ENCODE measurements at regions not wholly inside any gene's neighbourhood (a gene's known extent, or its start where the extent isn't known, plus 50 kb on each side); places are given as distances from the start of the nearest gene placed in this dataset.

DNA sequence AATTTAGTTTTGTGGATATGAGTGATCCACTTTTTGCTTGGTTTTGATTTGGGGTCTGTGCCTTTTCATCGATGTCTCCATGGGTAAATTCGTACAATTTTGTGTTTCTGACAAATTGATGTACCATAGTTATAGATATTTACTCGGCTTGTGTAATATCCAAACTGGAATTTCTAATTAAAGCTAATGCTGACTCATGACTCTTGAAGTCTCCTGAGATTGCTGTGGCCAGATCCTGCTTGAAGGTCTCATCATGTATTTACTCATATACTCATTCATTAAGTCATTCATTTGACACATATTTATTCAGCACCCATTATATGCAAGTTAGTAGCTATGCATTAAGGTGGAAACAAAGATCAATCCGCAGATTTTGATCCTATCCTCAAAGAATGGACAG lies 423.2 kb downstream of the RWDD3 start (continued):
- TF ChIP-seq, protein P1, sequence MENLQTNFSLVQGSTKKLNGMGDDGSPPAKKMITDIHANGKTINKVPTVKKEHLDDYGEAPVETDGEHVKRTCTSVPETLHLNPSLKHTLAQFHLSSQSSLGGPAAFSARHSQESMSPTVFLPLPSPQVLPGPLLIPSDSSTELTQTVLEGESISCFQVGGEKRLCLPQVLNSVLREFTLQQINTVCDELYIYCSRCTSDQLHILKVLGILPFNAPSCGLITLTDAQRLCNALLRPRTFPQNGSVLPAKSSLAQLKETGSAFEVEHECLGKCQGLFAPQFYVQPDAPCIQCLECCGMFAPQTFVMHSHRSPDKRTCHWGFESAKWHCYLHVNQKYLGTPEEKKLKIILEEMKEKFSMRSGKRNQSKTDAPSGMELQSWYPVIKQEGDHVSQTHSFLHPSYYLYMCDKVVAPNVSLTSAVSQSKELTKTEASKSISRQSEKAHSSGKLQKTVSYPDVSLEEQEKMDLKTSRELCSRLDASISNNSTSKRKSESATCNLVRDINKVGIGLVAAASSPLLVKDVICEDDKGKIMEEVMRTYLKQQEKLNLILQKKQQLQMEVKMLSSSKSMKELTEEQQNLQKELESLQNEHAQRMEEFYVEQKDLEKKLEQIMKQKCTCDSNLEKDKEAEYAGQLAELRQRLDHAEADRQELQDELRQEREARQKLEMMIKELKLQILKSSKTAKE (CRISPR knock-in tag; IDR thresholded peaks at IDR 0.05; ENCODE audit: borderline replicate concordance), result no peak
- peak; percentile 56 to 73; a peak in 3 of 4 replicates for TF ChIP-seq MAFK (conservative IDR thresholded peaks at IDR 0.05 in 1 of 2, IDR thresholded peaks at IDR 0.05 in 1 of 2; ENCODE audit: low read length in 2 of 2)
- TF ChIP-seq STAG1 (CRISPR knock-in tag; IDR thresholded peaks at IDR 0.05), result no peak
- TF ChIP-seq MXD4 (CRISPR knock-in tag; IDR thresholded peaks at IDR 0.05), result no peak
- no peak for TF ChIP-seq KLF15 (CRISPR knock-in tag; IDR thresholded peaks at IDR 0.05; ENCODE audit: borderline replicate concordance)
- TF ChIP-seq JDP2 (CRISPR knock-in tag; IDR thresholded peaks at IDR 0.05; ENCODE audit: borderline replicate concordance), result no peak
- no peak for TF ChIP-seq HDAC1 (CRISPR knock-in tag; IDR thresholded peaks at IDR 0.05)

- BruUV-seq (replicated peaks), result no TSS peak
- no peaks in the 10 kb centered on the region for H3K79me2 ChIP-seq (ENCODE audit: insufficient read depth, low read length)
- POLR2A ChIA-PET, result no interaction called here
- H2AFZ ChIP-seq (ENCODE audit: low read length), result no peak overlapping the region
- in situ Hi-C loops (cut with HindIII; ENCODE audit: extremely low pct_ligation_motif_present, low pct_unique_long_range_greater_than_20kb), result no loop called here
- no peak for DNase-seq (ENCODE audit: low spot score)
- no peak overlapping the region for H3K27ac ChIP-seq (ENCODE audit: extremely low read length, insufficient read depth, low read length)
- intact Hi-C loops (cut with micrococcal nuclease; ENCODE audit: unreplicated experiment), result no loop called here
- H3K4me1 ChIP-seq (ENCODE audit: insufficient read depth, low read length), result no peaks in the 10 kb centered on the region
- no peak overlapping the region for H3K9ac ChIP-seq (ENCODE audit: insufficient read depth, low read depth, low read length)
- FAIRE-seq, result no peak
- no peak for ATAC-seq
- H3K27me3 ChIP-seq (ENCODE audit: control insufficient read depth in 1 of 2, insufficient read depth in 2 of 2, low read length in 2 of 2), result no peaks in the 10 kb centered on the region
- 73% methylated on average over 2 of the region's 2 CpGs for WGBS (ENCODE audit: low lambda C conversion rate)
- H3K9me3 ChIP-seq (ENCODE audit: low read length), result no peaks in the 10 kb centered on the region; the same call in 1 of the 2 replicates
- CTCF ChIA-PET (ENCODE audit: low intra/inter-chr PET ratio, low total read pairs), result no interaction called here
- no peak overlapping the region for H3K4me3 ChIP-seq (replicated peaks in 1 of 3; ENCODE audit: insufficient read depth in 1 of 3, low read depth in 2 of 3, low read length in 3 of 3)
- TF ChIP-seq CEBPB (IDR thresholded peaks at IDR 0.05; ENCODE audit: borderline replicate concordance, low read depth, low read length) (peak; percentile 84; the same call in 1 of the 2 replicates), ZNF709 (CRISPR knock-in tag; IDR thresholded peaks at IDR 0.05) (no peak), ZNF382 (CRISPR knock-in tag; IDR thresholded peaks at IDR 0.05; ENCODE audit: borderline replicate concordance) (no peak)
- H3K36me3 ChIP-seq (replicated peaks in 1 of 2; ENCODE audit: control insufficient read depth in 1 of 2, insufficient read depth in 2 of 2, low read length in 2 of 2), result no peaks in the 10 kb centered on the region
- no peaks in the 10 kb centered on the region for H4K20me1 ChIP-seq (ENCODE audit: insufficient read depth, low read length)
- no peak overlapping the region for H3K4me2 ChIP-seq (ENCODE audit: low read depth, low read length)
Observed at GRCh38 chr1:95659166-95659565, 425.2 kb downstream of the RWDD3 start.
